HEK293 (cell line): ENCODE measurements at regions not wholly inside any gene's neighbourhood (a gene's known extent, or its start where the extent isn't known, plus 50 kb on each side); places are given as distances from the start of the nearest gene placed in this dataset.
A peak's percentile ranks its signal among the peaks of the same experiment; 100 is the strongest.

Experiments used
- CTCF ChIA-PET: fragments of 350-600 bp; formaldehyde crosslinking; extraction: SDS; loops from one replicate; lab custom pipeline; 2021; ENCODE audit warnings: antibody characterized with exemption; lab: Yijun Ruan, JAX
- POLR2A ChIA-PET: fragments of 300-600 bp; formaldehyde crosslinking; extraction: SDS; loops from one replicate; lab custom pipeline; 2020; ENCODE audit warnings: antibody characterized with exemption, inconsistent platforms; lab: Yijun Ruan, JAX
- H3K27ac ChIP-seq: fragments of 200-500 bp; sonication (Bioruptor generic); 2 replicates; pipeline ENCODE4 v1.5.1; 2014; ENCODE audit warnings: low read depth, low read length, control low read depth, inconsistent platforms; ENCODE audit errors: extremely low read depth
- H3K36me3 ChIP-seq, 2 experiments: fragments of 200-500 bp in 1 of 2; sonication (Bioruptor generic) in 1 of 2; 1 replicate in 1 of 2; 2 replicates in 1 of 2; pipeline ENCODE4 v1.5.1; 2014 to 2017; ENCODE audit warnings: inconsistent platforms in 2 of 2, low read length in 2 of 2; ENCODE audit not compliant: control insufficient read depth in 2 of 2, insufficient read depth in 1 of 2
- H3K4me1 ChIP-seq: fragments of 200-500 bp; sonication (Bioruptor generic); 2 replicates; pipeline ENCODE4 v1.5.1; 2014; ENCODE audit warnings: mild to moderate bottlenecking, low read length, inconsistent platforms; ENCODE audit not compliant: control insufficient read depth, insufficient read depth
- H3K4me3 ChIP-seq: 2 replicates; pipeline ENCODE4 v1.5.1; 2011; ENCODE audit warnings: low read depth, mild to moderate bottlenecking, control low read depth, low read length, moderate library complexity
- H3K9me3 ChIP-seq: fragments of 200-500 bp; sonication (Bioruptor generic); 2 replicates; pipeline ENCODE4 v1.5.1; 2014; ENCODE audit warnings: low read depth, low read length, inconsistent platforms; ENCODE audit not compliant: control insufficient read depth, insufficient read depth
- KLF1 ChIP-seq: fragments of 450-650 bp; formaldehyde crosslinking; IDR thresholded peaks from 2 replicates; pipeline ENCODE4 v1.5.1; 2016; ENCODE audit warnings: missing biosample characterization, missing genetic modification characterization
- KLF7 ChIP-seq: fragments of 450-650 bp; formaldehyde crosslinking; IDR thresholded peaks from 2 replicates; pipeline ENCODE4 v1.5.1; 2016; ENCODE audit warnings: missing biosample characterization, missing genetic modification characterization, borderline replicate concordance
- KLF9 ChIP-seq: fragments of 450-650 bp; formaldehyde crosslinking; IDR thresholded peaks from 2 replicates; pipeline ENCODE4 v1.5.1; 2016; ENCODE audit warnings: missing biosample characterization, missing genetic modification characterization, low read depth
- OVOL3 ChIP-seq: fragments of 450-650 bp; formaldehyde crosslinking; IDR thresholded peaks from 2 replicates; pipeline ENCODE4 v1.5.1; 2016; ENCODE audit warnings: missing biosample characterization, missing genetic modification characterization
- PRDM1 ChIP-seq: fragments of 450-650 bp; formaldehyde crosslinking; IDR thresholded peaks from 2 replicates; pipeline ENCODE4; 2016; ENCODE audit warnings: missing biosample characterization, missing genetic modification characterization
- ZFP37 ChIP-seq: fragments of 450-650 bp; formaldehyde crosslinking; IDR thresholded peaks from 2 replicates; pipeline ENCODE4 v1.5.1; 2016; ENCODE audit warnings: missing biosample characterization, missing genetic modification characterization
- ZNF146 ChIP-seq: fragments of 450-650 bp; formaldehyde crosslinking; IDR thresholded peaks from 2 replicates; pipeline ENCODE4 v1.5.1; 2016; ENCODE audit warnings: missing biosample characterization, missing genetic modification characterization
- ZNF214 ChIP-seq: fragments of 450-650 bp; formaldehyde crosslinking; IDR thresholded peaks from 2 replicates; pipeline ENCODE4 v1.5.1; 2017; ENCODE audit warnings: missing biosample characterization, mild to moderate bottlenecking, missing genetic modification characterization, borderline replicate concordance
- ZNF404 ChIP-seq: fragments of 450-650 bp; formaldehyde crosslinking; IDR thresholded peaks from 2 replicates; pipeline ENCODE4 v1.5.1; 2017; ENCODE audit warnings: missing biosample characterization, missing genetic modification characterization
- ZNF514 ChIP-seq: fragments of 450-650 bp; formaldehyde crosslinking; IDR thresholded peaks from 2 replicates; pipeline ENCODE4 v1.5.1; 2016; ENCODE audit warnings: missing biosample characterization, missing genetic modification characterization
- ZNF530 ChIP-seq: fragments of 450-650 bp; formaldehyde crosslinking; IDR thresholded peaks from 2 replicates; pipeline ENCODE4 v1.5.1; 2016; ENCODE audit warnings: low read depth, missing biosample characterization, missing genetic modification characterization
- ZNF626 ChIP-seq: fragments of 450-650 bp; sonication (Bioruptor Pico); formaldehyde crosslinking; IDR thresholded peaks from 2 replicates; pipeline ENCODE4 v1.5.1; 2018; ENCODE audit warnings: missing biosample characterization, missing genetic modification characterization, inconsistent platforms
- ZNF654 ChIP-seq: fragments of 450-650 bp; formaldehyde crosslinking; IDR thresholded peaks from 2 replicates; pipeline ENCODE4 v1.5.1; 2016; ENCODE audit warnings: low read depth, missing biosample characterization, missing genetic modification characterization
- ZNF830 ChIP-seq: fragments of 450-650 bp; IDR thresholded peaks from 2 replicates; pipeline ENCODE4 v1.5.0; 2018; ENCODE audit warnings: missing biosample characterization, missing genetic modification characterization, low read depth, mild to moderate bottlenecking, moderate library complexity
- ZSCAN30 ChIP-seq: fragments of 450-650 bp; IDR thresholded peaks from 2 replicates; pipeline ENCODE4 v1.5.1; 2018; ENCODE audit warnings: missing biosample characterization, mild to moderate bottlenecking, missing genetic modification characterization, moderate library complexity
- TF ChIP-seq, protein P1 (sequence below): fragments of 450-650 bp; IDR thresholded peaks from 2 replicates; pipeline ENCODE4 v1.5.1; 2018; ENCODE audit warnings: missing biosample characterization, missing genetic modification characterization
- TF ChIP-seq, protein P2 (sequence below): IDR thresholded peaks from 2 replicates; pipeline ENCODE4 v1.6.1; 2011; ENCODE audit warnings: mild to moderate bottlenecking, low read depth, low read length, borderline replicate concordance
- TF ChIP-seq, protein P3 (sequence below): fragments of 450-650 bp; formaldehyde crosslinking; IDR thresholded peaks from 2 replicates; pipeline ENCODE4 v1.5.1; 2016; ENCODE audit warnings: missing biosample characterization, missing genetic modification characterization
- TF ChIP-seq, protein P4 (sequence below): fragments of 450-650 bp; formaldehyde crosslinking; IDR thresholded peaks from 2 replicates; pipeline ENCODE4 v1.5.1; 2016; ENCODE audit warnings: missing biosample characterization, missing genetic modification characterization
- TF ChIP-seq, protein P5 (sequence below): fragments of 450-650 bp; formaldehyde crosslinking; IDR thresholded peaks from 2 replicates; pipeline ENCODE4 v1.5.1; 2016; ENCODE audit warnings: missing biosample characterization, missing genetic modification characterization

DNA sequence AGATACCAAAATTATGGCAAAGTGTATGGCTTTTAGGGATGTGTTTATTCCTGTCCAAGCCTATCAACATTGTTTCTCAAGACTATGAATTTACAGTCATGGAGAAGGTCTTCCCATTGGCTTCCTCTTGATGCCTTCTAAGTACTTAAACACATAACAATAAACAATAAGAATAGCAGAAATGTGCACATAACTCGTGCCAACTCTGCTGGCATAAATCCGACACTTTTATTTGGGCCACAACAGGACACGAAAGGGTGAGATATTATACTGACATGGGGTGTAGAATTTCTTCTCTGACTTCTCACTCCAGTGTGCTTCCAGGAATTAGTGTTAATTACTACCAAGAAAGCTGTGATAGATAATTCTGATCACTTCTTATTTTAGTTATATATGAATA lies 695.9 kb upstream of the SLC35B3 start:
- Histone ChIP-seq H3K27ac (no peak overlapping the region), H3K4me3 (no peak overlapping the region), H3K4me1 (no peaks in the 10 kb centered on the region), H3K9me3 (no peaks in the 10 kb centered on the region), H3K36me3 (no peaks in the 10 kb centered on the region)
- ChIA-PET CTCF (interaction anchor here (1.1 kb wide), 1 partner anchor 424 kb away, joined by 3 read pairs; no protein-coding TSS in a partner anchor), POLR2A (no interaction called here)
- TF ChIP-seq ZNF514 (no peak), ZSCAN30 (tag by site-specific recombination) (no peak), ZNF626 (tag by site-specific recombination) (no peak), ZNF654 (no peak), ZNF404 (tag by site-specific recombination) (no peak), ZNF214 (no peak), KLF9 (no peak)
- TF ChIP-seq, protein P1, sequence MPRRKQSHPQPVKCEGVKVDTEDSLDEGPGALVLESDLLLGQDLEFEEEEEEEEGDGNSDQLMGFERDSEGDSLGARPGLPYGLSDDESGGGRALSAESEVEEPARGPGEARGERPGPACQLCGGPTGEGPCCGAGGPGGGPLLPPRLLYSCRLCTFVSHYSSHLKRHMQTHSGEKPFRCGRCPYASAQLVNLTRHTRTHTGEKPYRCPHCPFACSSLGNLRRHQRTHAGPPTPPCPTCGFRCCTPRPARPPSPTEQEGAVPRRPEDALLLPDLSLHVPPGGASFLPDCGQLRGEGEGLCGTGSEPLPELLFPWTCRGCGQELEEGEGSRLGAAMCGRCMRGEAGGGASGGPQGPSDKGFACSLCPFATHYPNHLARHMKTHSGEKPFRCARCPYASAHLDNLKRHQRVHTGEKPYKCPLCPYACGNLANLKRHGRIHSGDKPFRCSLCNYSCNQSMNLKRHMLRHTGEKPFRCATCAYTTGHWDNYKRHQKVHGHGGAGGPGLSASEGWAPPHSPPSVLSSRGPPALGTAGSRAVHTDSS (tag by site-specific recombination): no peak
- TF ChIP-seq, protein P2, sequence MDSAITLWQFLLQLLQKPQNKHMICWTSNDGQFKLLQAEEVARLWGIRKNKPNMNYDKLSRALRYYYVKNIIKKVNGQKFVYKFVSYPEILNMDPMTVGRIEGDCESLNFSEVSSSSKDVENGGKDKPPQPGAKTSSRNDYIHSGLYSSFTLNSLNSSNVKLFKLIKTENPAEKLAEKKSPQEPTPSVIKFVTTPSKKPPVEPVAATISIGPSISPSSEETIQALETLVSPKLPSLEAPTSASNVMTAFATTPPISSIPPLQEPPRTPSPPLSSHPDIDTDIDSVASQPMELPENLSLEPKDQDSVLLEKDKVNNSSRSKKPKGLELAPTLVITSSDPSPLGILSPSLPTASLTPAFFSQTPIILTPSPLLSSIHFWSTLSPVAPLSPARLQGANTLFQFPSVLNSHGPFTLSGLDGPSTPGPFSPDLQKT: no peak

DNA sequence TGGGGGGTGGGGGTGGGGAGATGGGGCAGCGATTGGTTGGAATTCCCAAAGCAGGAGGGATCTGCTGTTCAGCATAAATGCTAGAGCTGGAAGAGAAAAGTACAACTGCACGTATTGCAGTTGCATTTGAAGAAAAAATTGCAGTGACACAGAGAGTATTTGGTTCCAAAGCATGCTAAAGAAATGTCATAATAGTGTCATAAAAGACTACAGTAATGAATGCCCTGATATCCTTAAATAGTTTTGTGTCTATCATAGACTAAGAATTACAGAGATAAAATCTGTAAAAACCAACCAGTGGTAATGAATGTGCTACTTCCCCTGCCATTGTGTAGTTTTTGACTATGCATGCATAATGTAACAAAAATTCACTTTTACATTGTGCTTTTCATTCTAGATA lies 693.6 kb upstream of the SLC35B3 start:
- Histone ChIP-seq H3K36me3 (no peaks in the 10 kb centered on the region), H3K9me3 (no peaks in the 10 kb centered on the region), H3K27ac (no peak overlapping the region), H3K4me1 (no peaks in the 10 kb centered on the region), H3K4me3 (no peak overlapping the region)
- CTCF ChIA-PET: interaction anchor here (0.6 kb wide), 1 partner anchor 65 kb away, joined by 4 read pairs; no protein-coding TSS in a partner anchor
- TF ChIP-seq ZNF146 (tag by site-specific recombination) (no peak), PRDM1 (tag by site-specific recombination) (no peak)
- TF ChIP-seq, protein P3, sequence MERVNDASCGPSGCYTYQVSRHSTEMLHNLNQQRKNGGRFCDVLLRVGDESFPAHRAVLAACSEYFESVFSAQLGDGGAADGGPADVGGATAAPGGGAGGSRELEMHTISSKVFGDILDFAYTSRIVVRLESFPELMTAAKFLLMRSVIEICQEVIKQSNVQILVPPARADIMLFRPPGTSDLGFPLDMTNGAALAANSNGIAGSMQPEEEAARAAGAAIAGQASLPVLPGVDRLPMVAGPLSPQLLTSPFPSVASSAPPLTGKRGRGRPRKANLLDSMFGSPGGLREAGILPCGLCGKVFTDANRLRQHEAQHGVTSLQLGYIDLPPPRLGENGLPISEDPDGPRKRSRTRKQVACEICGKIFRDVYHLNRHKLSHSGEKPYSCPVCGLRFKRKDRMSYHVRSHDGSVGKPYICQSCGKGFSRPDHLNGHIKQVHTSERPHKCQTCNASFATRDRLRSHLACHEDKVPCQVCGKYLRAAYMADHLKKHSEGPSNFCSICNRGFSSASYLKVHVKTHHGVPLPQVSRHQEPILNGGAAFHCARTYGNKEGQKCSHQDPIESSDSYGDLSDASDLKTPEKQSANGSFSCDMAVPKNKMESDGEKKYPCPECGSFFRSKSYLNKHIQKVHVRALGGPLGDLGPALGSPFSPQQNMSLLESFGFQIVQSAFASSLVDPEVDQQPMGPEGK (tag by site-specific recombination): no peak
- POLR2A ChIA-PET: no interaction called here

DNA sequence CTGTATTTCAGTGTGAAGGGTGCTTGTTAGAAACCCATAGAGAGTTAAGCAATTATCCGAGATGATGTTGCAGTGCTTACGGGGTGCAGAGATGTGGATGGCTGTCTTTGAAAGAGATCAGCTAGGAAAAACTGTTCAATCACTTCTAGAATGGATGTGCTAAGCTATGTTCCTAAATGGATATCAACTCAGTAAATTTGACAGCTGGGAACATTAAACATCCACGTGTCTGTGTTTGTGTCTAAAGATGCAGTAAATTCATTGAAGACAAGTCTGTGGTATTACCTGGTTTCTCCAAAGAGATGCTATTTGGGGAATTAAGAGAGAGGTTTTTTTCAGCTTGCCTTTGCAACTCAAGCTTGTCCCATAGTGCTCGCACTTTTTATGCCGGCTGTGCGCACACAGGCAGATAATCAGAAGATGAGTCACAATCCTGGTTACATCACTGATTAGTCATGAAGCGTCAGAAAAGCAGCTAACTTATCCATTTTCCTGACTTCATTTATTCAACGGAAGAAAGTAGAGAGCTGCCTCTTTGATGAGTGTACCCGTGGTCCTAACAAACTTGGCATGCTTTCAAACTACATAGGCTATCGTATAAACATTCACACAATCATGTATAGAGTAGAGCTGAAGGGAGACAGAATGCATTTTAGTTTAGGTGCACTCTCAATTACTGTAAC lies 691.7 kb upstream of the SLC35B3 start:
- CTCF ChIA-PET: interaction anchor here (0.8 kb wide), 1 partner anchor 11 kb away, joined by 3 read pairs; no protein-coding TSS in a partner anchor
- TF ChIP-seq, protein P4, sequence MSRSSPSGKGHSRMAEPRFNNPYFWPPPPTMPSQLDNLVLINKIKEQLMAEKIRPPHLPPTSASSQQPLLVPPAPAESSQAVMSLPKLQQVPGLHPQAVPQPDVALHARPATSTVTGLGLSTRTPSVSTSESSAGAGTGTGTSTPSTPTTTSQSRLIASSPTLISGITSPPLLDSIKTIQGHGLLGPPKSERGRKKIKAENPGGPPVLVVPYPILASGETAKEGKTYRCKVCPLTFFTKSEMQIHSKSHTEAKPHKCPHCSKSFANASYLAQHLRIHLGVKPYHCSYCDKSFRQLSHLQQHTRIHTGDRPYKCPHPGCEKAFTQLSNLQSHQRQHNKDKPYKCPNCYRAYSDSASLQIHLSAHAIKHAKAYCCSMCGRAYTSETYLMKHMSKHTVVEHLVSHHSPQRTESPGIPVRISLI (tag by site-specific recombination): peak; percentile 91
- no peak for TF ChIP-seq KLF7 (tag by site-specific recombination)
- TF ChIP-seq ZFP37 (tag by site-specific recombination): no peak
- TF ChIP-seq, protein P5, sequence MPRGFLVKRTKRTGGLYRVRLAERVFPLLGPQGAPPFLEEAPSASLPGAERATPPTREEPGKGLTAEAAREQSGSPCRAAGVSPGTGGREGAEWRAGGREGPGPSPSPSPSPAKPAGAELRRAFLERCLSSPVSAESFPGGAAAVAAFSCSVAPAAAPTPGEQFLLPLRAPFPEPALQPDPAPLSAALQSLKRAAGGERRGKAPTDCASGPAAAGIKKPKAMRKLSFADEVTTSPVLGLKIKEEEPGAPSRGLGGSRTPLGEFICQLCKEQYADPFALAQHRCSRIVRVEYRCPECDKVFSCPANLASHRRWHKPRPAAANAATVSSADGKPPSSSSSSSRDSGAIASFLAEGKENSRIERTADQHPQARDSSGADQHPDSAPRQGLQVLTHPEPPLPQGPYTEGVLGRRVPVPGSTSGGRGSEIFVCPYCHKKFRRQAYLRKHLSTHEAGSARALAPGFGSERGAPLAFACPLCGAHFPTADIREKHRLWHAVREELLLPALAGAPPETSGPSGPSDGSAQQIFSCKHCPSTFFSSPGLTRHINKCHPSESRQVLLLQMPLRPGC (tag by site-specific recombination): 0 out of 2 replicates have a peak, but pooled peaks have one; percentile 20
- TF ChIP-seq ZNF830 (tag by site-specific recombination): no peak
- no peak for TF ChIP-seq KLF1 (tag by site-specific recombination)
- no peak for TF ChIP-seq ZNF530
- no peak for TF ChIP-seq OVOL3 (tag by site-specific recombination)
- TF ChIP-seq, protein P3 (tag by site-specific recombination): no peak

More for the DNA sequence above, 691.7 kb upstream of the SLC35B3 start:
- no peak overlapping the region for H3K27ac ChIP-seq
- no peaks in the 10 kb centered on the region for H3K9me3 ChIP-seq
- POLR2A ChIA-PET: no interaction called here
- H3K4me1 ChIP-seq: no peaks in the 10 kb centered on the region
- no peak overlapping the region for H3K4me3 ChIP-seq
- H3K36me3 ChIP-seq: no peaks in the 10 kb centered on the region
